Nephron (organoid): ENCODE measurements at regions not wholly inside any gene's neighbourhood (a gene's known extent, or its start where the extent isn't known, plus 50 kb on each side); places are given as distances from the start of the nearest gene placed in this dataset.

Experiments used
- H3K27ac Mint-ChIP-seq, 3 experiments: 2 replicates each; pipeline ENCODE4 v1.8.0; 2020; ENCODE audit warnings: mixed read lengths in 3 of 3, mild to moderate bottlenecking in 2 of 3, moderate library complexity in 1 of 3
- H3K27me3 Mint-ChIP-seq: 2 replicates; pipeline ENCODE4 v1.8.0; 2021; ENCODE audit warnings: low read depth, mild to moderate bottlenecking, moderate library complexity, mixed read lengths
- H3K36me3 Mint-ChIP-seq: 2 replicates; pipeline ENCODE4 v1.8.0; 2020; ENCODE audit warnings: low read depth, mixed read lengths
- H3K4me1 Mint-ChIP-seq: 2 replicates; pipeline ENCODE4 v1.8.0; 2020; ENCODE audit warnings: mixed read lengths
- H3K4me3 Mint-ChIP-seq, 3 experiments: 2 replicates each; pipeline ENCODE4 v1.8.0; 2020; ENCODE audit warnings: mild to moderate bottlenecking in 3 of 3, mixed read lengths in 3 of 3, moderate library complexity in 2 of 3
- H3K9me3 Mint-ChIP-seq: 2 replicates; pipeline ENCODE4 v1.8.0; 2020; ENCODE audit warnings: mixed read lengths
- TF ChIP-seq, protein P1 (sequence below), 3 experiments: fragments of 200-600 bp; sonication (generic); IDR thresholded peaks; one replicate each; pipeline ENCODE4 v1.5.0; 2021; ENCODE audit warnings: antibody characterized with exemption in 3 of 3; ENCODE audit not compliant: unreplicated experiment in 3 of 3

DNA sequence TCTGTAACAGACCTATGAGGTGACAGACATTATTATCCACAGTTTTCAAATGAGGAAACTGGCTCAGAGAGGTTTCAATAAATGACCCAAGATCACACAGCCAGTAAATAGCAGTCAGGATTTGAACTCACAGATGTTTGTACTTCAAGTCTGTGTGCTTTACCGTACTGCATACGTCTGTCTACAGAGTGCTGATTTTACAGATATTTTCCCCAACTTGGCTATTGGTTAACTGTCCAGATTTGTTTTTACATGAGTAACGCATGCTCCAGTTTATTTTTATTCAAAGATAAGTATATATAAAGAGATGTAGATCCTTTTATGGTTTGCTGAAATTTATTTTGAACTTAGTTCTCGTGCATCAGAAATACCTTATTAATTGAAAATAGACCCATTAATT is 65.7 kb upstream of the SLC38A2 start:
- Mint-ChIP-seq H3K36me3 (no peaks in the 10 kb centered on the region), H3K4me3 (no peak overlapping the region), H3K27me3 (no peaks in the 10 kb centered on the region), H3K4me1 (peaks cover 20% of the 10 kb centered on the region), H3K27ac (peak overlapping the region in 2 of 3 experiments; percentile 4 to 55), H3K9me3 (no peaks in the 10 kb centered on the region)
- TF ChIP-seq, protein P1, sequence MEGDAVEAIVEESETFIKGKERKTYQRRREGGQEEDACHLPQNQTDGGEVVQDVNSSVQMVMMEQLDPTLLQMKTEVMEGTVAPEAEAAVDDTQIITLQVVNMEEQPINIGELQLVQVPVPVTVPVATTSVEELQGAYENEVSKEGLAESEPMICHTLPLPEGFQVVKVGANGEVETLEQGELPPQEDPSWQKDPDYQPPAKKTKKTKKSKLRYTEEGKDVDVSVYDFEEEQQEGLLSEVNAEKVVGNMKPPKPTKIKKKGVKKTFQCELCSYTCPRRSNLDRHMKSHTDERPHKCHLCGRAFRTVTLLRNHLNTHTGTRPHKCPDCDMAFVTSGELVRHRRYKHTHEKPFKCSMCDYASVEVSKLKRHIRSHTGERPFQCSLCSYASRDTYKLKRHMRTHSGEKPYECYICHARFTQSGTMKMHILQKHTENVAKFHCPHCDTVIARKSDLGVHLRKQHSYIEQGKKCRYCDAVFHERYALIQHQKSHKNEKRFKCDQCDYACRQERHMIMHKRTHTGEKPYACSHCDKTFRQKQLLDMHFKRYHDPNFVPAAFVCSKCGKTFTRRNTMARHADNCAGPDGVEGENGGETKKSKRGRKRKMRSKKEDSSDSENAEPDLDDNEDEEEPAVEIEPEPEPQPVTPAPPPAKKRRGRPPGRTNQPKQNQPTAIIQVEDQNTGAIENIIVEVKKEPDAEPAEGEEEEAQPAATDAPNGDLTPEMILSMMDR (IDR thresholded peaks at IDR 0.05; ENCODE audit: unreplicated experiment in 3 of 3) = no peak

DNA sequence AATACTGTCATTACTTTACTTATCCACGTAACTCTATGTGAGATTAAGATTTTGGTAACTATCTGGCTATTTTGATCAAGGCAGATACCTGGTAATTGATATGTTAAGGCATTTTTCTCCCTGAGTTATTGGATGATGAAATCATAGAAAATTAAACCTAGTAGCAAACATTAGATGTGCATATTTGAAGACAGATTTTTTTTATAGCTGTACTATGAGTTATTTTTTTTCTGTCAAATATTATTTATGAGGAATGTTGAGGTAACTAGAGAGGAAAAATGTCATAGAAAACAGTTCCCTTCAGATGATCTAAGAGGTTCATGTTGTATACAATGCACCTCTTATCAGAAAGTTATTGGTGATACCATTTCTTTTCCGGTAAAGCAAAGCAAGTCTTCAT is 64.9 kb upstream of the SLC38A2 start:
- Mint-ChIP-seq H3K9me3 (no peaks in the 10 kb centered on the region), H3K27ac (peak overlapping the region in 2 of 3 experiments; percentile 4 to 26), H3K36me3 (no peaks in the 10 kb centered on the region), H3K27me3 (no peaks in the 10 kb centered on the region), H3K4me1 (peaks cover 16% of the 10 kb centered on the region), H3K4me3 (no peak overlapping the region)
- TF ChIP-seq, protein P1 (IDR thresholded peaks at IDR 0.05; ENCODE audit: unreplicated experiment in 3 of 3) = no peak

DNA sequence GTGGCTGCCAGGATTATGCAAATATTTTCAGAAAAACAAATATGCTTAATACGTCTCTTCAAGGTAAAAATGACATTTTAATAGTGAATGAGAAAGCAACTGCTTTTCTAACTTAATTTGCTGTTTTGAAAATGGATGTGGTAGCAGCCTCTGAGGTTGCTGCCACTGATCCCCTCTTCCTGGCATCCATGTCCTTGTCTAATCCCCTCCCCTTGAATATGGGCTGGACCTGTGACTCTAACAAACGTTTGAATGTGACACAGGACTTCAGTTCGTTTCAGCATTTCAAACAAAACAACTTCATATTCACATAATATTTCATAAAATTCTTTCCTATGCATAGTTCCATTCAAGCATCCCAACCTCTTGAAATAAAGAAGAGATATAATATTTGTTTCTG is 64.2 kb upstream of the SLC38A2 start:
- Mint-ChIP-seq H3K4me3 (no peak overlapping the region), H3K27ac (no peak overlapping the region), H3K36me3 (no peaks in the 10 kb centered on the region), H3K27me3 (no peaks in the 10 kb centered on the region), H3K9me3 (no peaks in the 10 kb centered on the region), H3K4me1 (peaks cover 19% of the 10 kb centered on the region)
- TF ChIP-seq, protein P1 (IDR thresholded peaks at IDR 0.05; ENCODE audit: unreplicated experiment in 3 of 3) = no peak

DNA sequence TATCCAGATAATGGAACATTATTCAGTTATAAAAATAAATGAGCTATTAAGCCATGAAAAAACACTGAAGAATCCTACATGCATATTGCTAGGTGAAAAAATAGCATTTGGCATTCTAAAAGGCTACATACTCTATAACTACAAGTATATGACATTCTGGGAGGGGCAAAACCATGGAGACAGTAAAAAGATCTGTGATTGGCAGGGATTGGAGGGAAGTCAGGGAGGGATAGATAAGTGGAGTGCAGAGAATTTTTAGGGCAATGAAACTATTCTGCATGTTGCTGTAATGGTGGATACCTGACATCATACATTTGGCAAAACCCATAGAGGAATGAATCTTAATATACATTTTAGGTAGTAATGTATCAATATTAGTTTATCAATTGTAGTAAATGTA is 63.1 kb upstream of the SLC38A2 start:
- Mint-ChIP-seq H3K9me3 (no peaks in the 10 kb centered on the region), H3K27me3 (no peaks in the 10 kb centered on the region), H3K4me1 (peaks cover 24% of the 10 kb centered on the region), H3K4me3 (no peak overlapping the region), H3K27ac (peak overlapping the region in 2 of 3 experiments; percentile 14 to 20), H3K36me3 (no peaks in the 10 kb centered on the region)
- TF ChIP-seq, protein P1 (IDR thresholded peaks at IDR 0.05; ENCODE audit: unreplicated experiment in 3 of 3) = no peak

DNA sequence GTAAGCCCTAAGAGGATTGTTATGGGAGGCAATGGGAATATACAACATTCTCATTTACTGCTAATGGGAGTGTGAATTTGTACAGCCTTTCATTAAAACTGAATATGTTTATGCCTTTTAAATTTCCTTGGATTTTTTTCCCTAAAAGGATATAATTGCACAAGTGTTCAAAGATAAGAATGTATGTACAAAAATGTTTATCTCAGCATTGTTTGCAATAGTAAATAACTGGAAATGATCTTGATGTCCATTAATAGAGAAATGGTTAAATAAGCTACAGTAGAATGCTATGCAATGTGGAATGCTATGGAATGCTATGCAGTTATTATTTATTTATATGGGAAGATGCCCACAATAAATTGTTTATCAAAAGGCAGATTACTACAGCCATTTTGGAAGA is 62.5 kb upstream of the SLC38A2 start:
- Mint-ChIP-seq H3K27ac (no peak overlapping the region), H3K27me3 (no peaks in the 10 kb centered on the region)

DNA sequence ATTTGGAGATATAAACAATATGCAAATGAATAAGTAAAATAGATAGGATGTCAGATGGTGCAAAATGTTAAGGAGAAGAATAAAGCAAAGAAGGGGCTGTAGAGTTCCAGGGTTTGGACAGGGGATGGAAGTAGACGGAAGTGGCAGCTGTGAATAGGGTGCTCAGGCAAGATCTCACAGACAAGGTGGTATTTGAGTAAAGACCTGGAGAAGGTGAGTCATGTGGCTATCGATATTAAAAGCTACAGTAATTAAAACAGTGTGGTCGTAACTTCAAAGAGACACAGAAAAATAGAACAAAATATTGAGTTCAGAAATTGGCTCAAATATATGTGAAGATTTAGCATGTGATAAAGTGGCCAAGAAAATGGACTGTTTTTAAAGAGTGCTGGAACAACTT is 61.3 kb upstream of the SLC38A2 start:
- H3K9me3 Mint-ChIP-seq = no peaks in the 10 kb centered on the region
- peak overlapping the region in 1 of 3 experiments; percentile 17 for H3K27ac Mint-ChIP-seq
- H3K27me3 Mint-ChIP-seq = no peaks in the 10 kb centered on the region
- H3K4me3 Mint-ChIP-seq = no peak overlapping the region
- H3K36me3 Mint-ChIP-seq = no peaks in the 10 kb centered on the region
- TF ChIP-seq, protein P1 (IDR thresholded peaks at IDR 0.05; ENCODE audit: unreplicated experiment in 3 of 3) = no peak
- peaks cover 34% of the 10 kb centered on the region for H3K4me1 Mint-ChIP-seq

More for the DNA sequence above, 62.5 kb upstream of the SLC38A2 start:
- Mint-ChIP-seq H3K4me3 (no peak overlapping the region), H3K4me1 (peaks cover 29% of the 10 kb centered on the region), H3K9me3 (no peaks in the 10 kb centered on the region), H3K36me3 (no peaks in the 10 kb centered on the region)
- TF ChIP-seq, protein P1 (IDR thresholded peaks at IDR 0.05; ENCODE audit: unreplicated experiment in 3 of 3) = no peak
